Endothelial cell of umbilical vein (primary cell): ENCODE measurements at regions not wholly inside any gene's neighbourhood (a gene's known extent, or its start where the extent isn't known, plus 50 kb on each side); places are given as distances from the start of the nearest gene placed in this dataset.

ENCODE experiments used
- BruUV-seq: library from RNA; stranded (reverse); fragments of 400-500 nt; replicated peaks from 2 replicates; lab custom pipeline; 2021; lab: Mats Ljungman, UMichigan
- CTCF ChIA-PET: fragments of 300-600, 350-600 bp; sonication (Branson Sonifier 250); formaldehyde crosslinking; loops from one replicate; lab custom pipeline; 2021; ENCODE audit warnings: antibody characterized with exemption, inconsistent platforms; lab: Charles Lee
- POLR2A ChIA-PET: fragments of 300-600, 350-600 bp; sonication (Branson Sonifier 250); formaldehyde crosslinking; loops from one replicate; lab custom pipeline; 2021; ENCODE audit warnings: antibody characterized with exemption, inconsistent platforms; lab: Charles Lee
- DNase-seq: peaks from one replicate; pipeline ENCODE4 v3.0.0-alpha.2; 2011; ENCODE audit warnings: low read depth, low spot score
- FAIRE-seq: peaks from 2 replicates; lab custom pipeline; 2011; peaks lifted over from hg19 to GRCh38; lab: Jason Lieb, UNC
- H2AFZ ChIP-seq: 2 replicates; pipeline ENCODE4 v1.6.0; 2012; ENCODE audit warnings: low read depth, low read length, control low read depth, inconsistent platforms
- H3K27ac ChIP-seq: 2 replicates; pipeline ENCODE4 v1.5.1; 2011; ENCODE audit warnings: low read depth, mild to moderate bottlenecking, control low read depth, low read length, moderate library complexity; ENCODE audit not compliant: insufficient read depth
- H3K27me3 ChIP-seq, 2 experiments: 2 replicates each; pipeline versions ENCODE4 v1.6.0 to v1.6.1; 2011; ENCODE audit warnings: low read length in 2 of 2, mixed read lengths in 1 of 2; ENCODE audit not compliant: control insufficient read depth in 2 of 2, insufficient read depth in 2 of 2
- H3K36me3 ChIP-seq, 2 experiments: 2 replicates in 1 of 2; 3 replicates in 1 of 2; pipeline ENCODE4 v1.5.1; 2011; ENCODE audit warnings: low read length in 2 of 2, mild to moderate bottlenecking in 1 of 2, moderate library complexity in 1 of 2; ENCODE audit not compliant: control insufficient read depth in 2 of 2, insufficient read depth in 2 of 2; ENCODE audit errors: extremely low read depth in 1 of 2
- H3K4me1 ChIP-seq: 3 replicates; pipeline ENCODE4 v1.5.1; 2011; ENCODE audit warnings: mild to moderate bottlenecking, low read length; ENCODE audit not compliant: control insufficient read depth, insufficient read depth; ENCODE audit errors: extremely low read depth
- H3K4me2 ChIP-seq: 2 replicates; pipeline ENCODE4 v1.6.1; 2011; ENCODE audit warnings: low read length, control low read depth, mixed read lengths; ENCODE audit not compliant: insufficient read depth
- H3K4me3 ChIP-seq, 3 experiments: fragments of 200-600 bp in 1 of 3; sonication (generic), shearing (Covaris generic) in 1 of 3; replicated peaks in 1 of 3; 2 replicates each; pipeline ENCODE4 v1.5.1; 2011 to 2016; ENCODE audit warnings: control low read depth in 3 of 3, low read length in 3 of 3, mild to moderate bottlenecking in 2 of 3, inconsistent platforms in 1 of 3, low read depth in 1 of 3, moderate library complexity in 1 of 3; ENCODE audit not compliant: insufficient read depth in 1 of 3
- H3K79me2 ChIP-seq: 2 replicates; pipeline ENCODE4 v1.6.0; 2012; ENCODE audit warnings: low read length, inconsistent platforms; ENCODE audit not compliant: control insufficient read depth, insufficient read depth
- H3K9ac ChIP-seq: replicated peaks from 2 replicates; pipeline ENCODE3; 2011; ENCODE audit warnings: low read length, control low read depth; ENCODE audit not compliant: insufficient read depth; ENCODE audit errors: extremely low read depth
- H3K9me1 ChIP-seq: replicated peaks from 3 replicates; pipeline ENCODE4 v1.6.0; 2011; ENCODE audit warnings: mild to moderate bottlenecking, low read length; ENCODE audit not compliant: control insufficient read depth, insufficient read depth; ENCODE audit errors: extremely low read depth
- H3K9me3 ChIP-seq: replicated peaks from 2 replicates; pipeline ENCODE4 v1.5.1; 2012; ENCODE audit warnings: low read length, inconsistent platforms; ENCODE audit not compliant: control insufficient read depth, insufficient read depth
- H4K20me1 ChIP-seq: replicated peaks from 2 replicates; pipeline ENCODE3; 2011; ENCODE audit warnings: mild to moderate bottlenecking, low read length; ENCODE audit not compliant: control insufficient read depth, insufficient read depth; ENCODE audit errors: extremely low read depth
- CTCF ChIP-seq, 2 donors: IDR thresholded peaks; 1 replicate in 1 of 2; 2 replicates in 1 of 2; pipeline ENCODE4 v1.5.1; 2011; ENCODE audit warnings: low read length in 2 of 2, mild to moderate bottlenecking in 2 of 2, moderate library complexity in 2 of 2, control low read depth in 1 of 2, inconsistent platforms in 1 of 2, low read depth in 1 of 2; ENCODE audit not compliant: insufficient read depth in 1 of 2; ENCODE audit errors: extremely low read depth in 1 of 2
- EZH2 ChIP-seq: IDR thresholded peaks from 2 replicates; pipeline ENCODE4 v1.6.1; 2012; ENCODE audit warnings: borderline replicate concordance, low read depth, mild to moderate bottlenecking, moderate library complexity, low read length, inconsistent platforms; ENCODE audit not compliant: severe bottlenecking
- FOS ChIP-seq: IDR thresholded peaks from 2 replicates; pipeline ENCODE4 v1.6.1; 2011; ENCODE audit warnings: mild to moderate bottlenecking, low read length, moderate library complexity, borderline replicate concordance; ENCODE audit not compliant: insufficient read depth
- GATA2 ChIP-seq: IDR thresholded peaks from 2 replicates; pipeline ENCODE4 v1.7.0; 2011; ENCODE audit warnings: low read depth, mild to moderate bottlenecking, moderate library complexity, mixed read lengths, low read length; ENCODE audit not compliant: insufficient read length, insufficient read depth
- JUN ChIP-seq: IDR thresholded peaks from 2 replicates; pipeline ENCODE4 v1.6.1; 2011; ENCODE audit warnings: borderline replicate concordance, low read depth; ENCODE audit not compliant: insufficient read length, insufficient read depth
- MAX ChIP-seq: IDR thresholded peaks from 2 replicates; pipeline ENCODE4 v1.6.1; 2011; ENCODE audit not compliant: insufficient read depth, insufficient read length
- MYC ChIP-seq: IDR thresholded peaks from one replicate; pipeline ENCODE4 v1.6.1; 2011; ENCODE audit warnings: mild to moderate bottlenecking, low read depth, low read length
- POLR2A ChIP-seq: IDR thresholded peaks from 2 replicates; pipeline ENCODE4 v1.6.1; 2012; ENCODE audit warnings: low read depth, mild to moderate bottlenecking, control low read depth, low read length
- POLR2AphosphoS5 ChIP-seq: IDR thresholded peaks from 2 replicates; pipeline ENCODE4 v1.6.1; 2012; ENCODE audit warnings: low read depth, mild to moderate bottlenecking, control low read depth, low read length, moderate library complexity; ENCODE audit not compliant: insufficient read depth
- dilution Hi-C: fragments of 300-500 bp; cut with MboI; formaldehyde crosslinking; loops from one replicate; pipeline ENCODE4 v1.15.0; 2019; ENCODE audit warnings: low sequenced_read_pairs; ENCODE audit not compliant: extremely low pct_ligation_motif_present
- intact Hi-C: fragments of 100-400 bp; cut with micrococcal nuclease; formaldehyde crosslinking; loops from one replicate; pipeline ENCODE4 v1.10.0; 2022

- dilution Hi-C loops: no loop called here
- H3K79me2 ChIP-seq: no peaks in the 10 kb centered on the region
- H3K4me3 ChIP-seq: no peak overlapping the region
- no peaks in the 10 kb centered on the region for H3K27me3 ChIP-seq
- no TSS peak for BruUV-seq
- no peaks in the 10 kb centered on the region for H3K9me3 ChIP-seq
- H3K36me3 ChIP-seq: no peaks in the 10 kb centered on the region
- intact Hi-C loops: no loop called here
- no peaks in the 10 kb centered on the region for H4K20me1 ChIP-seq
- ChIA-PET CTCF (no interaction called here), POLR2A (no interaction called here)
- FAIRE-seq (no peak), DNase-seq (no peak)
- H3K4me1 ChIP-seq: no peaks in the 10 kb centered on the region
- TF ChIP-seq GATA2 (no peak), CTCF (IDR thresholded peaks at IDR 0.05; ENCODE audit: extremely low read depth in 1 of 2, insufficient read depth in 1 of 2, low read depth in 1 of 2, low read length in 2 of 2) (no peak), JUN (no peak), FOS (no peak), POLR2A (no peak), MYC (no peak), MAX (no peak), EZH2 (no peak), POLR2AphosphoS5 (no peak)
- H3K4me2 ChIP-seq: no peak overlapping the region
- H3K27ac ChIP-seq: no peak overlapping the region
- H3K9ac ChIP-seq: no peak overlapping the region
- H2AFZ ChIP-seq: no peak overlapping the region
- H3K9me1 ChIP-seq: no peaks in the 10 kb centered on the region
These were observed 70.1 kb downstream of the SUCNR1 start for GRCh38 chr3:151943539-151943938.
